ENCODE measurements at regions not wholly inside any gene's neighbourhood (a gene's known extent, or its start where the extent isn't known, plus 50 kb on each side); places are given as distances from the start of the nearest gene placed in this dataset.

- DNase-seq (ENCODE audit: low spot score): no peak
Measured at GRCh38 chr2:125042727-125043126, 1017.6 kb downstream of the CNTNAP5 start.

- no peak for DNase-seq (ENCODE audit: low spot score)
Measured at GRCh38 chr2:125070726-125071505, 1045.8 kb downstream of the CNTNAP5 start.

- DNase-seq (ENCODE audit: low spot score): no peak
Measured at GRCh38 chr2:125073440-125073839, 1048.4 kb downstream of the CNTNAP5 start.

- DNase-seq (ENCODE audit: low spot score): no peak
Measured at GRCh38 chr2:125085904-125086303, 1060.8 kb downstream of the CNTNAP5 start.

GRCh38 chr2:125086313-125087184, 1061.5 kb downstream of the CNTNAP5 start:
- DNase-seq (ENCODE audit: low spot score): no peak

GRCh38 chr2:125092276-125093009, 1067.4 kb downstream of the CNTNAP5 start:
- DNase-seq (ENCODE audit: low spot score): no peak

GRCh38 chr2:125095826-125096225, 1070.7 kb downstream of the CNTNAP5 start:
- DNase-seq (ENCODE audit: low spot score): no peak

GRCh38 chr2:125106710-125107109, 1081.6 kb downstream of the CNTNAP5 start:
- no peak for DNase-seq (ENCODE audit: low spot score)

GRCh38 chr2:125107446-125107845, 1082.4 kb downstream of the CNTNAP5 start:
- no peak for DNase-seq (ENCODE audit: low spot score)

- DNase-seq (ENCODE audit: low spot score): no peak
Measured at GRCh38 chr2:125108251-125108650, 1083.2 kb downstream of the CNTNAP5 start.

GRCh38 chr2:125125902-125126301, 1100.8 kb downstream of the CNTNAP5 start:
- no peak for DNase-seq (ENCODE audit: low spot score)

GRCh38 chr2:125160947-125161346, 1135.9 kb downstream of the CNTNAP5 start:
- no peak for DNase-seq (ENCODE audit: low spot score)

- DNase-seq (ENCODE audit: low spot score): no peak
Measured at GRCh38 chr2:125167152-125167551, 1142.1 kb downstream of the CNTNAP5 start.

GRCh38 chr2:125167820-125168219, 1142.7 kb downstream of the CNTNAP5 start:
- no peak for DNase-seq (ENCODE audit: low spot score)

- DNase-seq (ENCODE audit: low spot score): no peak
Measured at GRCh38 chr2:125168442-125168841, 1143.4 kb downstream of the CNTNAP5 start.

GRCh38 chr2:125169022-125169763, 1144.1 kb downstream of the CNTNAP5 start:
- DNase-seq (ENCODE audit: low spot score): no peak

GRCh38 chr2:125169764-125170146, 1144.7 kb downstream of the CNTNAP5 start:
- DNase-seq (ENCODE audit: low spot score): no peak

- DNase-seq (ENCODE audit: low spot score): no peak
Measured at GRCh38 chr2:125172181-125172580, 1147.1 kb downstream of the CNTNAP5 start.

GRCh38 chr2:125175415-125175814, 1150.3 kb downstream of the CNTNAP5 start:
- DNase-seq (ENCODE audit: low spot score): no peak

GRCh38 chr2:125185691-125186270, 1160.7 kb downstream of the CNTNAP5 start:
- DNase-seq (ENCODE audit: low spot score): no peak

GRCh38 chr2:125207431-125207830, 1182.3 kb downstream of the CNTNAP5 start:
- DNase-seq (ENCODE audit: low spot score): no peak

Measured in pons (tissue), 1 donor.